ENCODE measurements at regions not wholly inside any gene's neighbourhood (a gene's known extent, or its start where the extent isn't known, plus 50 kb on each side); places are given as distances from the start of the nearest gene placed in this dataset.

- H3K4me3 ChIP-seq (ENCODE audit: low read depth, low read length): no peak overlapping the region
- no peak for TF ChIP-seq CTCF (IDR thresholded peaks at IDR 0.05; ENCODE audit: insufficient read depth, low read length)
- no peak for DNase-seq (ENCODE audit: low read depth)
Observed at GRCh38 chr9:75539523-75539922, 350.9 kb upstream of the PCSK5 start.

GRCh38 chr9:75540185-75540584 is 350.3 kb upstream of the PCSK5 start:
- no peak for TF ChIP-seq CTCF (IDR thresholded peaks at IDR 0.05; ENCODE audit: insufficient read depth, low read length)
- no peak overlapping the region for H3K4me3 ChIP-seq (ENCODE audit: low read depth, low read length)
- no peak for DNase-seq (ENCODE audit: low read depth)

GRCh38 chr9:75541734-75542133 is 348.7 kb upstream of the PCSK5 start:
- no peak for DNase-seq (ENCODE audit: low read depth)
- no peak for TF ChIP-seq CTCF (IDR thresholded peaks at IDR 0.05; ENCODE audit: insufficient read depth, low read length)
- H3K4me3 ChIP-seq (ENCODE audit: low read depth, low read length): no peak overlapping the region

GRCh38 chr9:75544815-75545214 is 345.7 kb upstream of the PCSK5 start:
- no peak for TF ChIP-seq CTCF (IDR thresholded peaks at IDR 0.05; ENCODE audit: insufficient read depth, low read length)
- H3K4me3 ChIP-seq (ENCODE audit: low read depth, low read length): no peak overlapping the region
- DNase-seq (ENCODE audit: low read depth): no peak

GRCh38 chr9:75545287-75545686 is 345.2 kb upstream of the PCSK5 start:
- H3K4me3 ChIP-seq (ENCODE audit: low read depth, low read length): no peak overlapping the region
- TF ChIP-seq CTCF (IDR thresholded peaks at IDR 0.05; ENCODE audit: insufficient read depth, low read length): no peak
- no peak for DNase-seq (ENCODE audit: low read depth)

GRCh38 chr9:75548871-75549270 is 341.6 kb upstream of the PCSK5 start:
- no peak overlapping the region for H3K4me3 ChIP-seq (ENCODE audit: low read depth, low read length)
- TF ChIP-seq CTCF (IDR thresholded peaks at IDR 0.05; ENCODE audit: insufficient read depth, low read length): no peak
- no peak for DNase-seq (ENCODE audit: low read depth)

GRCh38 chr9:75551861-75552260 is 338.6 kb upstream of the PCSK5 start:
- no peak for DNase-seq (ENCODE audit: low read depth)
- TF ChIP-seq CTCF (IDR thresholded peaks at IDR 0.05; ENCODE audit: insufficient read depth, low read length): no peak
- H3K4me3 ChIP-seq (ENCODE audit: low read depth, low read length): no peak overlapping the region

Data from fibroblast of the aortic adventitia (primary cell).